CD4-positive, alpha-beta T cell treated with Interleukin-12 subunit alpha and Interleukin-12 subunit beta, for 1 hour (primary cell): ENCODE measurements at regions not wholly inside any gene's neighbourhood (a gene's known extent, or its start where the extent isn't known, plus 50 kb on each side); places are given as distances from the start of the nearest gene placed in this dataset.
"Not testable (repeated sequence)": the region's sequence is repeated elsewhere in the genome, so short reads cannot be mapped to it uniquely, and the experiment has no call there.

Experiments used
- DNase-seq: peaks from one replicate; pipeline ENCODE4 v3.0.0-alpha.2; 2020

GRCh38 chr11:25628030-25628429 is 703.9 kb upstream of the ANO3 start:
- no peak for DNase-seq

DNA sequence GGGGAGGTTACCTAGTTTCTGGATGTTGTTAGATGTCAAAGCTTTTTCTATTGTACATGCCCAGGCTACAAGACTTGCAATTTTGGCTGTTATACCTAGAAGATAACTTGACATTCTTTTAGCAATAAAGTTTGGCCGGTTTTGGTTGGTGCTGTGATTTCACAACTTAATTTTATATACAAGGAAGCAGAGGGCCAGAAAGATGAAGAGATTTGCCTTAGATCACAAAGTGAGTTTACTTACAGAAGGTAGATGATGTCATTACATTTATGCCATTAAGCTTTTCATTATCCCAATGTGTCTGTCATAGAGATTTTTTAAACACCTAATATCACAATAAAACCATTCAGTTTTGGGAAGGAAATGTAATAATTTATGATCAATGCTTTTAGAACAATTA is 698.7 kb upstream of the ANO3 start:
- no peak for DNase-seq

DNA sequence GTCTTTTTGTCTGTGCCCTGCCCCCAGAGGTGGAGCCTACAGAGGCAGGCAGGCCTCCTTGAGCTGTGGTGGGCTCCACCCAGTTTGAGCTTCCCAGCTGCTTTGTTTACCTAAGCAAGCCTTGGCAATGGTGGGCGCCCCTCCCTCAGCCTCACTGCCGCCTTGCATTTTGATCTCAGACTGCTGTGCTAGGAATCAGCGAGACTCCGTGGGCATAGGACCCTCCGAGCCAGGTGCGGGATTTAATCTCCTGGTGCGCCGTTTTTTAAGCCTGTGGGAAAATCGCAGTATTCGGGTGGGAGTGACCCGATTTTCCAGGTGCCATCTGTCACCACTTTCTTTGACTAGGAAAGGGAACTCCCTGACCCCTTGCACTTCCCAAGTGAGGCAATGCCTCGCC is 682.7 kb upstream of the ANO3 start:
- not testable (repeated sequence) for DNase-seq

- DNase-seq: no peak
Observed at GRCh38 chr11:25650319-25650718, 681.6 kb upstream of the ANO3 start.

GRCh38 chr11:25655636-25656035 is 676.3 kb upstream of the ANO3 start:
- DNase-seq: no peak

- no peak for DNase-seq
Observed at GRCh38 chr11:25658916-25659315, 673.0 kb upstream of the ANO3 start.

- DNase-seq: no peak
Observed at GRCh38 chr11:25659706-25660105, 672.2 kb upstream of the ANO3 start.

DNA sequence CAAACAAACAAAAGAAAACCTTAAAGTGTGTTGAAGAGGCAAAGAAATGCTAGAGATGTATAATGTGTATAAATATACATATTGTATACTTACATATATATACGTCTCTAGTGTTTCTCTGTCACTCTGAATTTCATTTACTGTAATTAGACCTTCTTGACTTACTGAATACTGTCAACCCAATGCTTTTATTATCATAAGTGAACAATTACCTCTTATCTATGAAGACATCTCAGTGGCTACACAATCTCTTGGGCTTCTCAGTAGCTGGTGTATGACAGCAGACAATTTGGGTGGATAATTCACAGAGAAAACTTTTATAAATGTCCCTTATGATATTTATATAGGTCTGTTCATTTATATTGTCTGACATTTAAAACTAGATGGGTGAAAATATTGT is 664.1 kb upstream of the ANO3 start:
- DNase-seq: no peak

- DNase-seq: no peak
Observed at GRCh38 chr11:25691959-25692358, 640.0 kb upstream of the ANO3 start.

DNA sequence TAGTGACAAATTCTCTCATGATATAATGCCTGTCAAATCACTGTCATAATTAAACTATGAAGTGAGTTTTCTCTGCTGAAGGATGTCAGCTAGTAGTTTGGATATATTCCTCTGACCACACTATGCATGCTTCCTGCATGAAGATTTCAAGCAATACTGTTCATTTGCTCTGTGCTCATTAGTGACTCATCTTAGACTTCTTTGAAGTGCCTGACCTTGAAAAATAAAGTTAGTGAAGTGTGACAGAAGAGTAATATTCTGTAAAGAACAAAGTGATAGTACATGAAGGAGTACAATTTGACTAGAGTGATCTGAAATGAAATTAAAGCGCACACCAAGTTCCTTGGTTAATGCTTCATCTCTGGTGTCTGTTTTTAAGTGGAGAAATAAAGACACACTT is 629.5 kb upstream of the ANO3 start:
- no peak for DNase-seq

GRCh38 chr11:25710975-25711374 is 621.0 kb upstream of the ANO3 start:
- no peak for DNase-seq

- DNase-seq: no peak
Observed at GRCh38 chr11:25727944-25728343, 604.0 kb upstream of the ANO3 start.

DNA sequence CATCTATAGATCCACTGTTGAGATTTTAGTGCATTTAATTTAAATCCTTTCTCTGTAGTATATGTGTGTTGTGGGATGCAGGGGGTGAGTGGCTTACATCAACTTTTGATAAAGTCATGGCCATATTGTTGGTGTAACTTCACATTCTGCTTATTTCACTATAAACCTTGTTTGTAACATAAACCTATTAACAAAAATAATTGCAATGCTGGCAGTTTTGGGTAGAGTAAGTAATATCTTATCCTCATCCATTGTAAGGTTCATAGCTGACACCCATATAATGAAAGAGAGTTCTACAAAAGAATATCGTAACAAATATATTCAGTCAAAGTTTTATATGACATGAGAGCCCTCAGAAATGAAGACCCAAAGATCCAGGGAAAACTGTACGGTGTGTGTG is 601.7 kb upstream of the ANO3 start:
- DNase-seq: no peak

DNA sequence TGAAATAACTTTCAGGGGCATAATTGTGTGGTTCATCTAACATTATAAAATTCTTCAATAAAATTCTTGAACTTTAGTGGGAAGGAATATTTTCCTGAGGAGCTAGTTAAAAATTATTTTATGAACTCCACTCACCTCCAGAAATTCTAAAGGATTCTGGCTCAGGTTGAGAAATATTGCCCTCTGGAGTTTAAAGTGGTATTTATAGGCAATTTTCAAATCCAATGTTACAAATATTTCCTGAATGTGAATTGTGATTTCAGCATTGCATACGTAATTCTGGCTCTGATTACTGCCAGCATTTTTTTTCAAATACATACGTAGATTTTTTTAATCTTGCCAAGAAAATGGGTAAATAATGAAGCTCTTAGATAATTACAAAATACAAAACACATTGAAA is 598.2 kb upstream of the ANO3 start:
- no peak for DNase-seq

DNA sequence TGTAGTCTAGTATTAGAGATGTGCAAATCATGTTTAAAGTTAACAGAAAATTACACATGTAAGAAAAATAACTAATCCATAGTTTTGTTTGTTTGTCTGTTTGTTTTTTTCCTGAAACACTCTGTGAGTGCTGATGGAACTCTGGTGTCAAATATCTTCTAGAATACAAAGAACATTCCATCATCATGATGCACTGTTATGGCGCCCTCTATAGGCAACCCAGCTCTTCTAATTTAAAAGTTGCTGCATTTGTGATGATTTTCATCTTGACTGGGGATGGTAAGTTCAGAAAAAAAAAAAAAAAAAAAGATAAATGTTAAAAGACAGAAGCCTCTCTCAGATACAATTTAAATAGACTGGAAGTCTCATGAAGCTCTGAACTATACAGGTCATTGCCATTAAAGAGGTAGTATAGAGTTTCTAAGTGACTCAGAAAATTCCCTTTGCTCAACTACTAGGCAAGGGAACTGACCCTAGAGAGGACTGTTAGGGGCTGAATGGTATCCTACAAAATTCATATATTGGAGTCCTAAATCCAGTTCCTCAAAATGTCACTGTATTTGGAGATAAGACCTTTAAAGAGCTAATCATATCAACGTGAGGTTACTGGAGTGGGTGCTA is 597.2 kb upstream of the ANO3 start:
- DNase-seq: no peak

DNA sequence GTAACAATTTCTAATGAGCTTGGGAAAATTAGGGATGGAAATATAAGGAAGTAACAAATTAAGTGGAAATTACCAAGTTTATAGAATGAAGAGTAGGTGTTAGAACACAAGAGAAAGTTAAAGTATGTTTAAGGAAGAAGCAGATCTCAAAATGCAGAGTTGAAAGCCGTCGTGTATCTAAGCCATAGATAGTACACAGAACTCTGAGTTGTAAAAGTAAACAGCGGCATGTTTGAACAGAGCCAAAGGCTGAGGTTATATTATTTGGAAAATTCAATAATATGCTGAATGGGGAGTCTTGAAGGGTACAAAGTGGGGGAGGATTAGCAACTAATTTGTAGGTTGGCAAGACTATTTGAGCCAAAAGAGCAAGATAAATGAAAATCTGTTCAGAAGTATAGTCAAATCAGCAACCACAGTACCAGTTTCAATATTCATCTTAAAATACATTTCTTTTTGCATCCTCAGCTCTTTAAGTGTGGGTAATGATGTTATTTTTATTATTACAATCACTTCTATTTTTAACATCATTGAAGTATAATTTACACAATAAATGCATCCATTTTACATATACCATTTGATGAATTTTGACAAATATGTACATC is 594.8 kb upstream of the ANO3 start:
- no peak for DNase-seq

DNA sequence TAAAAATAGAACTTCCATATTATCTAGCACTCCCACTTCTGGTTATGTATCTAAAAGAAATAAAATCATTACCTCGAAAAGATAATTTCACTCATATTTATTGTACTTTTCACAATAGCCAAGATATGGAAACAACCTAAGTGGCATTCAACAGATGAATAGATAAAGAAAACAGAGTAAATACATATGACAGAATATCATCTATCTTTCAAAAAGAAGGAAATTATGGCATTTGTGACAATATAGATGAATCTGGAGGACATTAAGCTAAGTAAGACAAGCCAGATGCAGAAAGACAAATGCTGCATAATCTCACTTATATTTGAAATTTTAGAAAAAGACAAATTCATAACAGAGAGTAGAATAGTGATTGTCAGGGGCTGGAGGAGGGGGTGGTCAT is 590.0 kb upstream of the ANO3 start:
- DNase-seq: no peak

DNA sequence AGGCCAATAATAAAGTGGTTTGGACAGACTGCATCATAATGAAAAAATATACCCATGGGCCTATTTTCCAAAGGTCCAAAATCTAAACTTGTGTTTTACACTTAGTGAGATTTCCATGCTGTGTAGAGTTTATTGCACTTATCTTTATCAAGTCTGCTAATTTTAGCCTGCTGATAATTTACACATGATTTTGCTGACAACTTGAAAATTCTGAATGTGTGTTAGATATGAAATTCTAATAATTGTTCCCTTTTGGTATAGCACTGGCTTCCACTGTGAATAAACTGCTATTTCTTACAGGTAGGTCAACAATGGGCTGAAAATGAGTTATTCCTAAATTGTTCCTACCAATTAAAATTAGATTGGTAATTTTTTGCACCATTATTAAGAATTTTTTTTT is 589.1 kb upstream of the ANO3 start:
- no peak for DNase-seq

DNA sequence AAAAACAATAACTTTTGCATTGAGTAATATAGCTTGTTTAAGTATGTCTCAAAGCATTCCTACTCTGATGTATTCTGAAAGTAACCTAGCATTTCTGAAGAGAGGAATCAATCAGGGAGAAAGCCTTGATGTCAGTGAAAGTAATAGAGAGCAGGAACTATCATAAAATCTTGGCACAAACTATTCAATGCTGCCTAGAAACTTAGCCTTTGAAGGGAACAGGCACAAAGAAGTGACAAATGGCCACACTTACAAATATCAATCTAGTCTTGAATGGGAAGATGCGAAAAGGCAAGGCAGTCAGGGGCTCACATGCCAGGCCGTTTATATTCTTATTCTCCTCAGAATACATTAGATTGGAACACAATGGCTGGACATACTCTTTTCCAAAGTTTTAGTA is 576.5 kb upstream of the ANO3 start:
- DNase-seq: no peak

DNA sequence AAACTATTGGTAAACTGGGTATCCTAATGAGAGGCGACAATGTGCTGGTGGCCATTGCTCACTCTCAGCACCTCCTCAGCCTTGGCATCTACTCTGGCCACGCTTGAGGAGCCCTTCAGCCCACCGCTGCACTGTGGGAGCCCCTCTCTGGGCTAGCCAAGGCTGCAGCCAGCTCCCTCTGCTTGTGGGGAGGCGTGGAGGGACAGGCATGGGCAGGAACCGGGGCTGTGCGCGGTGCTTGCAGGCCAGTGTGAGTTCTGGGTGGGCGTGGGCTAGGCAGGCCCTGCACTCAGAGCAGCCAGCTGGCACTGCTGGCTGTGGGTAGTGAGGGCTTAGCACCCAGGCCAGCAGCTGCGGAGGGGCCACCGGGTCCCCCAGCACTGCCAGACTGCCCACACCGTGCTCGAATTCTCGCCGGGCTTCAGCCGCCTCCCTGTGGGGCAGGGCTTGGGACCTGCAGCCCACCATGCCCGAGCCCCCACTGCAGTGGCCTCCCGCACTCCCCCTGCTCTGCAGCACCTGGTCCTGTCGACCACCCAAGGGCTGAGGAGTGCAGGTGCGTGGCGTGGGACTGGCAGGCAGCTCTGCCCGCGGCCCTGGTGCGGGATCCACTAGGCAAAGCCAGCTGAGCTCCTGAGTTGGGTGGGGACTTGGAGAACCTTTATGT is 575.9 kb upstream of the ANO3 start:
- no peak for DNase-seq

DNA sequence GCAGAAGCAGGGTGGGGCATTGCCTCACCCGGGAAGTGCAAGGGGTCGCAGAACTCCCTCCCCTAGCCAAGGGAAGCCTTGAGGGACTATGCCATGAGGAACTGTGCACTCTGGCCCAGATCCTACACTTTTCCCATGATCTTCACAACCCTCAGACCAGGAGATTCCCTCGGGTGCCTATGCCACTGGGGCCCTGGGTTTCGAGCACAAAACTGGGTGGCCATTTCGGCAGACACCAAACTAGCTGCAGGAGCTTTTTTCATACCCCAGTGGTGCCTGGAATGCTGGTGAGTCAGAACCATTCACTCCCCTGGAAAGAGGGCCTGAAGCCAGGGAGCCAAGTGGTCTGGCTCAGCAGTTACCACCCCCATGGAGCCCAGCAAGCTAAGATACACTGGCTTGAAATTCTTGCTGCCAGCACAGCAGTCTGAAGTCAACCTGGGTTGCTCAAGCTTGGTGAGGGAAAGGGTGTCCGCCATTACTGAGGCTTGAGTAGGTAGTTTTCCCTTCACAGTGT is 573.7 kb upstream of the ANO3 start:
- DNase-seq: no peak

DNA sequence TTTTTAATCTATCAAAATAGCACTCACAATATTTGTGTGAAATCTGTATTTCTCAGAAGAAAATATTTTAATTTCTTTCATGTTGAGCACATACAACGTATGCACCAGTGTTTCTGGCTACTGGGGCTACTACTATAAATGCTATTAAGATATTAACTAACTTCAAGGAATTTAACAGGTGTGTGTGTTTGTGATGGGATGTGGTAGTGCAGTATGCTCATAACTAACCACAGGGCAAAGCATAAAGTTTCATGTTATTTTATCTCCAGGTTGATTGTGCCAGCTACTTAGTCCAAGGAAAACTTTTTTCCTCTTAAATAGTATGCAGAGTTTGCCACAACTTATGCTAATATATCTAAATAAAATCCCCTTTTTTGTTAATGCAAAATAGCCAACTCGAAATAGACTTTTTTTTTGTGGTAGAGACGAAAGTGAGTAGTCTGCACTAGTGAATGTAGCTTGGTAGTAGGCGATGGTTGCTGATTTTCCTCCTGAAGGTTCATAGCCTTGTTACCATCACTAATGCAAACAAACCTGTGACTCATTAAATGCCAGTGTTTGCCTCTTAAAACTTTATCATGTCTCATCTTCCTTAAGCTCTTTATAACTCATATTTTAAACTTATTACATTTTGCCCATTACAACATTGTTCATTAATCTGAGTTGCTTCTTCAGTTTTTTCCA is 565.5 kb upstream of the ANO3 start:
- DNase-seq: no peak

DNA sequence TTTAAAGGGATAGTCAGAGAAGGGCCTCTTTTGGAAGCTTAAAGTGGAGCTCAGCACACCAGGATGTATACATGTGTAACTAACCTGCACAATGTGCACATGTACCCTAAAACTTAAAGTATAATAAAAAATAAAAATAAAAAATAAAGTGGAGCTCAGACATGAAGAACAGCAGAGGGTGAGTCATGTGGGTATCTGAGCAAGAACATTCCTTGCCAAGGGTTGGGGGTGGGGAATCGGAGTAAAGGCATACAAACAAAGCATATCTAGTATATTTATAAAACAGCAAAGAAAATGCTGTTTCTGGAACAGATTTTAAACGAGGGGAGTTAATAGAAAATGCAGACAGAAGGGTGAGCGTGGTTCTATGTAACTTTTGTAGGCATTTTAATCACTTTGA is 562.6 kb upstream of the ANO3 start:
- no peak for DNase-seq

GRCh38 chr11:25771605-25772004 is 560.3 kb upstream of the ANO3 start:
- no peak for DNase-seq
